ENCODE measurements at regions not wholly inside any gene's neighbourhood (a gene's known extent, or its start where the extent isn't known, plus 50 kb on each side); places are given as distances from the start of the nearest gene placed in this dataset.

- peaks cover 16% of the 10 kb centered on the region for H3K27me3 Mint-ChIP-seq (ENCODE audit: low read depth, poor library complexity)
- DNase-seq, result no peak
- H3K27ac Mint-ChIP-seq, result no peak overlapping the region
- H3K36me3 Mint-ChIP-seq (ENCODE audit: low read depth), result no peaks in the 10 kb centered on the region
- H3K9me3 Mint-ChIP-seq, result no peaks in the 10 kb centered on the region
- no peak for TF ChIP-seq CTCF (IDR thresholded peaks at IDR 0.05)
- no peak overlapping the region for H3K4me3 Mint-ChIP-seq
- H3K4me1 Mint-ChIP-seq, result peaks cover 12% of the 10 kb centered on the region
Observed at GRCh38 chr16:8519179-8519578, 71.1 kb downstream of the TMEM114 start.

GRCh38 chr16:8517280-8517679 is 73.0 kb downstream of the TMEM114 start:
- H3K4me3 Mint-ChIP-seq, result no peak overlapping the region
- H3K4me1 Mint-ChIP-seq, result peaks cover under 1% of the 10 kb centered on the region
- no peaks in the 10 kb centered on the region for H3K36me3 Mint-ChIP-seq (ENCODE audit: low read depth)
- no peak for DNase-seq
- H3K27me3 Mint-ChIP-seq (ENCODE audit: low read depth, poor library complexity), result peaks cover 16% of the 10 kb centered on the region
- H3K27ac Mint-ChIP-seq, result no peak overlapping the region
- no peaks in the 10 kb centered on the region for H3K9me3 Mint-ChIP-seq
- TF ChIP-seq CTCF (IDR thresholded peaks at IDR 0.05), result no peak

- Mint-ChIP-seq H3K4me3 (no peak overlapping the region), H3K36me3 (ENCODE audit: low read depth) (no peaks in the 10 kb centered on the region), H3K9me3 (no peaks in the 10 kb centered on the region), H3K27ac (no peak overlapping the region), H3K4me1 (no peaks in the 10 kb centered on the region), H3K27me3 (ENCODE audit: low read depth, poor library complexity) (peaks cover 16% of the 10 kb centered on the region)
- no peak for DNase-seq
- TF ChIP-seq CTCF (IDR thresholded peaks at IDR 0.05), result no peak
Observed at GRCh38 chr16:8516471-8516870, 73.8 kb downstream of the TMEM114 start.

GRCh38 chr16:8512941-8513624 is 77.2 kb downstream of the TMEM114 start:
- DNase-seq, result no peak
- Mint-ChIP-seq H3K4me1 (no peaks in the 10 kb centered on the region), H3K27me3 (ENCODE audit: low read depth, poor library complexity) (peaks cover 12% of the 10 kb centered on the region), H3K4me3 (no peak overlapping the region), H3K27ac (no peak overlapping the region), H3K9me3 (no peaks in the 10 kb centered on the region), H3K36me3 (ENCODE audit: low read depth) (no peaks in the 10 kb centered on the region)
- TF ChIP-seq CTCF (IDR thresholded peaks at IDR 0.05), result no peak

GRCh38 chr16:8511464-8511863 is 78.8 kb downstream of the TMEM114 start:
- no peaks in the 10 kb centered on the region for H3K36me3 Mint-ChIP-seq (ENCODE audit: low read depth)
- H3K4me1 Mint-ChIP-seq, result no peaks in the 10 kb centered on the region
- DNase-seq, result no peak
- TF ChIP-seq CTCF (IDR thresholded peaks at IDR 0.05), result no peak
- no peaks in the 10 kb centered on the region for H3K9me3 Mint-ChIP-seq
- H3K27me3 Mint-ChIP-seq (ENCODE audit: low read depth, poor library complexity), result peaks cover 17% of the 10 kb centered on the region
- H3K27ac Mint-ChIP-seq, result no peak overlapping the region
- no peak overlapping the region for H3K4me3 Mint-ChIP-seq

GRCh38 chr16:8510160-8510559 is 80.2 kb downstream of the TMEM114 start:
- no peaks in the 10 kb centered on the region for H3K9me3 Mint-ChIP-seq
- no peak overlapping the region for H3K27ac Mint-ChIP-seq
- TF ChIP-seq CTCF (IDR thresholded peaks at IDR 0.05), result no peak
- no peaks in the 10 kb centered on the region for H3K4me1 Mint-ChIP-seq
- H3K36me3 Mint-ChIP-seq (ENCODE audit: low read depth), result no peaks in the 10 kb centered on the region
- no peak overlapping the region for H3K4me3 Mint-ChIP-seq
- no peak for DNase-seq
- H3K27me3 Mint-ChIP-seq (ENCODE audit: low read depth, poor library complexity), result peaks cover 13% of the 10 kb centered on the region

Measured in nephron progenitor cell (in vitro differentiated cells).